WTC11 (cell line): ENCODE measurements at regions not wholly inside any gene's neighbourhood (a gene's known extent, or its start where the extent isn't known, plus 50 kb on each side); places are given as distances from the start of the nearest gene placed in this dataset.

Experiments
- ATAC-seq: fragments of 200-7000 bp; cut with Tn5 transposase; 2 replicates; pipeline ENCODE4 v1.10.0; 2021; ENCODE audit warnings: mild to moderate bottlenecking, moderate library complexity
- CTCF ChIA-PET: fragments of 300-600 bp; sonication (Branson Sonifier 250); formaldehyde crosslinking; loops from one replicate; lab custom pipeline; 2021; ENCODE audit warnings: antibody characterized with exemption; lab: Charles Lee
- POLR2A ChIA-PET: fragments of 350-600 bp; sonication (Branson Sonifier 250); formaldehyde crosslinking; loops from one replicate; lab custom pipeline; 2021; ENCODE audit warnings: antibody characterized with exemption; lab: Charles Lee
- DNase-seq: peaks from one replicate; pipeline ENCODE4 v3.0.0; 2021; ENCODE audit warnings: low spot score
- H3K27ac Mint-ChIP-seq: 2 replicates; pipeline ENCODE4 v1.8.0; 2021; ENCODE audit warnings: mixed read lengths
- H3K27me3 Mint-ChIP-seq: 2 replicates; pipeline ENCODE4 v1.8.0; 2021; ENCODE audit warnings: low read depth, mild to moderate bottlenecking, moderate library complexity, mixed read lengths
- H3K36me3 Mint-ChIP-seq: 2 replicates; pipeline ENCODE4 v1.8.0; 2021; ENCODE audit warnings: mixed read lengths
- H3K4me1 Mint-ChIP-seq: 2 replicates; pipeline ENCODE4 v1.8.0; 2022; ENCODE audit warnings: mixed read lengths
- H3K4me3 Mint-ChIP-seq: 2 replicates; pipeline ENCODE4 v1.8.0; 2021; ENCODE audit warnings: mild to moderate bottlenecking, moderate library complexity, mixed read lengths
- H3K9me3 Mint-ChIP-seq: 2 replicates; pipeline ENCODE4 v1.8.0; 2021; ENCODE audit warnings: mixed read lengths
- AFF4 ChIP-seq: sonication (generic); formaldehyde crosslinking; IDR thresholded peaks from 2 replicates; pipeline ENCODE4 v1.8.1; 2023; ENCODE audit warnings: mild to moderate bottlenecking, missing genetic modification reagents, borderline replicate concordance
- AR ChIP-seq: fragments of 250-450 bp; sonication (Bioruptor Pico); IDR thresholded peaks from 2 replicates; pipeline ENCODE4 v1.9.0; 2021; ENCODE audit warnings: mild to moderate bottlenecking
- CBFB ChIP-seq: sonication (generic); formaldehyde crosslinking; IDR thresholded peaks from 2 replicates; pipeline ENCODE4 v1.8.1; 2022; ENCODE audit warnings: mild to moderate bottlenecking, low read depth, missing genetic modification reagents
- GTF2I ChIP-seq: fragments of 250-450 bp; sonication (Bioruptor Pico); conservative IDR thresholded peaks from 2 replicates; pipeline ENCODE4 v1.4.0; 2021; ENCODE audit warnings: mild to moderate bottlenecking
- IRF2 ChIP-seq: sonication (generic); formaldehyde crosslinking; IDR thresholded peaks from 2 replicates; pipeline ENCODE4 v1.8.0; 2022; ENCODE audit warnings: low read depth, missing genetic modification reagents, borderline replicate concordance
- JUN ChIP-seq: sonication (generic); formaldehyde crosslinking; IDR thresholded peaks from 2 replicates; pipeline ENCODE4 v1.8.0; 2023; ENCODE audit warnings: mild to moderate bottlenecking, missing genetic modification reagents
- KAT7 ChIP-seq: sonication (generic); formaldehyde crosslinking; IDR thresholded peaks from 2 replicates; pipeline ENCODE4 v1.8.1; 2023; ENCODE audit warnings: missing genetic modification reagents, mild to moderate bottlenecking, borderline replicate concordance
- MAX ChIP-seq: sonication (generic); formaldehyde crosslinking; IDR thresholded peaks from 2 replicates; pipeline ENCODE4 v1.8.0; 2022; ENCODE audit warnings: mild to moderate bottlenecking, missing genetic modification reagents
- MYBL2 ChIP-seq: sonication (generic); formaldehyde crosslinking; IDR thresholded peaks from 2 replicates; pipeline ENCODE4 v1.8.1; 2023; ENCODE audit warnings: mild to moderate bottlenecking, moderate library complexity, missing genetic modification reagents
- NFATC4 ChIP-seq: fragments of 250-450 bp; sonication (Bioruptor Pico); IDR thresholded peaks from 2 replicates; pipeline ENCODE4 v1.9.0; 2021; ENCODE audit warnings: mild to moderate bottlenecking
- NR2C2 ChIP-seq: sonication (generic); formaldehyde crosslinking; IDR thresholded peaks from 2 replicates; pipeline ENCODE4 v1.8.0; 2022; ENCODE audit warnings: mild to moderate bottlenecking, missing genetic modification reagents
- OVOL2 ChIP-seq: fragments of 250-450 bp; sonication (Bioruptor Pico); IDR thresholded peaks from 2 replicates; pipeline ENCODE4 v1.9.0; 2021; ENCODE audit warnings: mild to moderate bottlenecking, borderline replicate concordance
- RELA ChIP-seq: sonication (generic); formaldehyde crosslinking; IDR thresholded peaks from 2 replicates; pipeline ENCODE4 v1.8.1; 2022; ENCODE audit warnings: missing genetic modification reagents, mild to moderate bottlenecking, borderline replicate concordance
- SOX15 ChIP-seq: fragments of 250-450 bp; sonication (Bioruptor Pico); IDR thresholded peaks from 2 replicates; pipeline ENCODE4 v1.9.0; 2021; ENCODE audit warnings: mild to moderate bottlenecking
- STAT6 ChIP-seq: sonication (generic); formaldehyde crosslinking; conservative IDR thresholded peaks from 2 replicates; pipeline ENCODE4 v1.8.1; 2023; ENCODE audit warnings: mild to moderate bottlenecking, low read depth, missing genetic modification reagents, moderate library complexity
- ZBTB21 ChIP-seq: sonication (generic); formaldehyde crosslinking; IDR thresholded peaks from 2 replicates; pipeline ENCODE4 v1.8.1; 2023; ENCODE audit warnings: mild to moderate bottlenecking, missing genetic modification reagents, borderline replicate concordance
- ZNF416 ChIP-seq: fragments of 250-450 bp; sonication (Bioruptor Pico); IDR thresholded peaks from 2 replicates; pipeline ENCODE4 v1.9.0; 2021; ENCODE audit warnings: mild to moderate bottlenecking, inconsistent platforms

- TF ChIP-seq NR2C2: no peak
Measured at GRCh38 chr2:238686223-238686622, 161.7 kb upstream of the TWIST2 start (continued).

GRCh38 chr2:238688193-238689153 lies 159.4 kb upstream of the TWIST2 start:
- CTCF ChIA-PET: no interaction called here
- no peak overlapping the region for H3K27ac Mint-ChIP-seq
- H3K9me3 Mint-ChIP-seq: peaks cover 3% of the 10 kb centered on the region; the same call in 1 of the 2 replicates
- DNase-seq: no peak
- no peak overlapping the region for H3K4me3 Mint-ChIP-seq
- POLR2A ChIA-PET: interaction anchor here (0.7 kb wide), 1 partner anchor 35 kb away, joined by 6 read pairs; no protein-coding TSS in a partner anchor
- no peak for ATAC-seq
- H3K27me3 Mint-ChIP-seq: no peaks in the 10 kb centered on the region
- TF ChIP-seq RELA (CRISPR knock-in tag) (no peak), AFF4 (no peak), NFATC4 (no peak), JUN (no peak), KAT7 (no peak), SOX15 (CRISPR knock-in tag) (no peak), ZNF416 (no peak), STAT6 (CRISPR knock-in tag) (no peak), MYBL2 (CRISPR knock-in tag) (no peak), MAX (no peak), IRF2 (no peak), OVOL2 (CRISPR knock-in tag) (no peak)
- H3K4me1 Mint-ChIP-seq: peaks cover 9% of the 10 kb centered on the region
- H3K36me3 Mint-ChIP-seq: no peaks in the 10 kb centered on the region

- no peak for ATAC-seq
- Mint-ChIP-seq H3K4me3 (no peak overlapping the region), H3K27ac (no peak overlapping the region), H3K27me3 (no peaks in the 10 kb centered on the region), H3K36me3 (no peaks in the 10 kb centered on the region), H3K4me1 (peaks cover 9% of the 10 kb centered on the region), H3K9me3 (peaks cover 1% of the 10 kb centered on the region; the same call in 1 of the 2 replicates)
- POLR2A ChIA-PET: no interaction called here
- CTCF ChIA-PET: no interaction called here
- TF ChIP-seq CBFB (CRISPR knock-in tag) (no peak), AR (no peak), GTF2I (CRISPR knock-in tag) (no peak), ZBTB21 (CRISPR knock-in tag) (no peak)
- no peak for DNase-seq
Measured at GRCh38 chr2:238689331-238689730, 158.6 kb upstream of the TWIST2 start.
